BJ (cell line): ENCODE measurements at regions not wholly inside any gene's neighbourhood (a gene's known extent, or its start where the extent isn't known, plus 50 kb on each side); places are given as distances from the start of the nearest gene placed in this dataset.

Source experiments
- CTCF ChIA-PET: fragments of 350-600 bp; formaldehyde crosslinking; extraction: SDS; loops from one replicate; lab custom pipeline; 2021; ENCODE audit warnings: antibody characterized with exemption, inconsistent platforms; lab: Yijun Ruan, JAX
- POLR2A ChIA-PET: fragments of 300-600 bp; sonication (Branson Sonifier 250); formaldehyde crosslinking; extraction: SDS; loops from one replicate; lab custom pipeline; 2021; ENCODE audit warnings: antibody characterized with exemption; lab: Charles Lee
- DNase-seq: peaks from one replicate; pipeline ENCODE4 v3.0.0-alpha.2; 2011; ENCODE audit warnings: low read depth
- H3K27me3 ChIP-seq: 2 replicates; pipeline ENCODE4 v1.6.0; 2011; ENCODE audit warnings: low read length; ENCODE audit not compliant: control insufficient read depth, insufficient read depth
- H3K36me3 ChIP-seq: 2 replicates; pipeline ENCODE4 v1.5.1; 2011; ENCODE audit warnings: low read length; ENCODE audit not compliant: control insufficient read depth, insufficient read depth
- H3K4me3 ChIP-seq: 2 replicates; pipeline ENCODE4 v1.5.1; 2011; ENCODE audit warnings: low read depth, mild to moderate bottlenecking, control low read depth, low read length
- CTCF ChIP-seq: IDR thresholded peaks from 2 replicates; pipeline ENCODE4 v1.5.1; 2011; ENCODE audit warnings: low read depth, mild to moderate bottlenecking, control low read depth, inconsistent platforms, low read length, moderate library complexity; ENCODE audit not compliant: insufficient read depth

DNA sequence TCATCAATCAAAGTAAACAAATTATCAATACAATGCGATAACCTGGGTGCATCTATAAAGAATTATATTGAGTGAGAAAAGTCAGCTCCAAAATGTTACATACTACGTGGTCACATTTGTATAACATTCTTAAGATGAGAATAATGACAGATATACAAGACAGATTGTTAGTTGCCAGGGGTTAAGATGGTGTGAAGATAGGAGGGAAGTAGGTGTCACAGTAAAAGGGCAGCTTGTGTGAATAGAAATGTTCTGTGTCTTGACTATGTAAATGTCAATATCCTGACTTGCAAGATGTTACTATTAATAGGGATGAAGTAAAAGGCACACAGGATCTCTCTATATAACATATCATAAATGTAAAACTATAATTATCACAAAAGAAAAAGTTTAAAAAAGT, 611.2 kb upstream of the SPRY2 start:
- no peaks in the 10 kb centered on the region for H3K36me3 ChIP-seq
- no peak for DNase-seq
- no peak for TF ChIP-seq CTCF
- CTCF ChIA-PET = no interaction called here
- H3K4me3 ChIP-seq = no peak overlapping the region
- POLR2A ChIA-PET = no interaction called here
- no peaks in the 10 kb centered on the region for H3K27me3 ChIP-seq

- Histone ChIP-seq H3K4me3 (no peak overlapping the region), H3K27me3 (no peaks in the 10 kb centered on the region), H3K36me3 (no peaks in the 10 kb centered on the region)
- ChIA-PET CTCF (no interaction called here), POLR2A (no interaction called here)
- no peak for TF ChIP-seq CTCF
- DNase-seq = no peak
Measured at GRCh38 chr13:80946008-80946802, 605.3 kb upstream of the SPRY2 start.

GRCh38 chr13:80945328-80945727, 604.4 kb upstream of the SPRY2 start:
- no peak for TF ChIP-seq CTCF
- H3K4me3 ChIP-seq = no peak overlapping the region
- no peaks in the 10 kb centered on the region for H3K36me3 ChIP-seq
- ChIA-PET CTCF (no interaction called here), POLR2A (no interaction called here)
- H3K27me3 ChIP-seq = no peaks in the 10 kb centered on the region
- no peak for DNase-seq

GRCh38 chr13:80939581-80939980, 598.7 kb upstream of the SPRY2 start:
- H3K36me3 ChIP-seq = no peaks in the 10 kb centered on the region
- no peaks in the 10 kb centered on the region for H3K27me3 ChIP-seq
- DNase-seq = no peak
- TF ChIP-seq CTCF = no peak
- ChIA-PET CTCF (no interaction called here), POLR2A (no interaction called here)
- H3K4me3 ChIP-seq = no peak overlapping the region

DNA sequence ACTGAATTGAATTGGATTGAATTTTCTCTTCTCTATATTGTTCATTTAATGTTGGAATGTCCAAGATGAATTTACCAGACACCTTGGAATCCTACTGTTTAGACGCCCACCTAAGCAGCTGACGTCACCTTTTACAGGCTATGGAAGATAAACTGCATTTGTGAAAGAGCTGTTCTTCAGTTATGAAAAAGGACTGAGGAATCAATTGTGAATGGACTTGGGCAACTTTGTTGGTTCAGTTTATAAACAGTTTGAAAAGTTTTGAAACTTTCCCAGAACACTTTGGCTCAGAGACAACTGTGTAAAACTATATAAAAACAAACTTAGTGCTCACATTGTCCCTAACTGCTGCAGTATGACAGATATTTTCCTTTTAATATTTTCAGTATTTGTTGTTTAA, 590.8 kb upstream of the SPRY2 start:
- no peak for DNase-seq
- CTCF ChIA-PET = no interaction called here
- Histone ChIP-seq H3K27me3 (no peaks in the 10 kb centered on the region), H3K36me3 (no peaks in the 10 kb centered on the region), H3K4me3 (no peak overlapping the region)
- POLR2A ChIA-PET = no interaction called here
- TF ChIP-seq CTCF = no peak
